HCT116 (cell line): ENCODE measurements at regions not wholly inside any gene's neighbourhood (a gene's known extent, or its start where the extent isn't known, plus 50 kb on each side); places are given as distances from the start of the nearest gene placed in this dataset.

Source experiments
- ATAC-seq: fragments of 200-7000 bp; cut with Tn5 transposase; 2 replicates; pipeline ENCODE4 v1.9.1; 2020; ENCODE audit warnings: mild to moderate bottlenecking, moderate library complexity
- BruUV-seq: library from RNA; stranded (reverse); fragments of 400-500 nt; replicated peaks from 2 replicates; lab custom pipeline; 2021; lab: Mats Ljungman, UMichigan
- CTCF ChIA-PET: fragments of 300-600 bp; sonication (Branson Sonifier 250); formaldehyde crosslinking; loops from one replicate; lab custom pipeline; 2021; ENCODE audit warnings: antibody characterized with exemption; lab: Charles Lee
- POLR2A ChIA-PET: fragments of 300-600, 350-600 bp; sonication (Branson Sonifier 250); formaldehyde crosslinking; loops from one replicate; lab custom pipeline; 2021; ENCODE audit warnings: antibody characterized with exemption; lab: Charles Lee
- RAD21 ChIA-PET, 2 experiments: fragments of 300-600 bp; sonication (Branson Sonifier 250); formaldehyde crosslinking; loops; one replicate each; lab custom pipeline; 2023; ENCODE audit warnings: low total read pairs in 2 of 2; ENCODE audit not compliant: uncharacterized antibody in 2 of 2, unreplicated experiment in 2 of 2, low non-redundant PET in 1 of 2; lab: Charles Lee
- DNase-seq: peaks from one replicate; pipeline ENCODE4 v3.0.0-alpha.2; 2010; ENCODE audit warnings: low read depth, low spot score
- H2AFZ ChIP-seq: fragments of 200-600 bp; shearing (Covaris generic), sonication (generic); 2 replicates; pipeline ENCODE4 v1.6.1; 2017; ENCODE audit warnings: low read depth, mixed run types, mixed read lengths, antibody characterized with exemption, low read length; ENCODE audit not compliant: poor library complexity, severe bottlenecking
- H3K27ac ChIP-seq: 2 replicates; pipeline ENCODE4 v1.5.1; 2012; ENCODE audit warnings: low read depth, low read length
- H3K27me3 ChIP-seq: fragments of 200-600 bp; sonication (generic); 2 replicates; pipeline ENCODE4 v1.6.1; 2016; ENCODE audit warnings: mixed run types, low read length, mixed read lengths; ENCODE audit not compliant: insufficient read depth
- H3K36me3 ChIP-seq, 2 experiments: fragments of 200-500 bp in 1 of 2; fragments of 200-600 bp in 1 of 2; sonication (Bioruptor generic) in 1 of 2; sonication (generic) in 1 of 2; 2 replicates each; pipeline versions ENCODE4 v1.5.1 to v1.6.1; 2014 to 2016; ENCODE audit warnings: low read length in 2 of 2, inconsistent platforms in 1 of 2, mixed read lengths in 1 of 2, mixed run types in 1 of 2; ENCODE audit not compliant: insufficient read depth in 2 of 2, control insufficient read depth in 1 of 2
- H3K4me1 ChIP-seq, 2 experiments: fragments of 200-600 bp in 1 of 2; sonication (generic) in 1 of 2; 2 replicates each; pipeline versions ENCODE4 v1.5.1 to v1.6.1; 2012 to 2017; ENCODE audit warnings: low read length in 2 of 2, inconsistent platforms in 1 of 2, mild to moderate bottlenecking in 1 of 2, mixed read lengths in 1 of 2, mixed run types in 1 of 2, moderate library complexity in 1 of 2; ENCODE audit not compliant: insufficient read depth in 2 of 2, control insufficient read depth in 1 of 2
- H3K4me2 ChIP-seq: fragments of 200-600 bp; sonication (generic); 2 replicates; pipeline ENCODE4 v1.6.1; 2017; ENCODE audit warnings: mixed run types, low read length, mixed read lengths
- H3K4me3 ChIP-seq, 2 experiments: fragments of 200-600 bp in 1 of 2; sonication (generic) in 1 of 2; replicated peaks in 1 of 2; 2 replicates each; pipeline ENCODE4 v1.5.1; 2011 to 2016; ENCODE audit warnings: low read length in 2 of 2, control low read depth in 1 of 2, low read depth in 1 of 2, mild to moderate bottlenecking in 1 of 2, mixed read lengths in 1 of 2, mixed run types in 1 of 2
- H3K79me2 ChIP-seq: fragments of 200-600 bp; sonication (generic); 2 replicates; pipeline ENCODE4 v1.6.1; 2017; ENCODE audit warnings: mild to moderate bottlenecking, mixed run types, low read length, moderate library complexity, mixed read lengths; ENCODE audit not compliant: insufficient read depth
- H3K9ac ChIP-seq: fragments of 200-600 bp; sonication (generic); 2 replicates; pipeline ENCODE4 v1.6.1; 2016; ENCODE audit warnings: low read length, mixed read lengths
- H3K9me2 ChIP-seq: fragments of 200-600 bp; sonication (generic), shearing (Covaris generic); 2 replicates; pipeline ENCODE4 v1.6.1; 2017; ENCODE audit warnings: mixed run types, mild to moderate bottlenecking, moderate library complexity; ENCODE audit not compliant: insufficient read depth
- H3K9me3 ChIP-seq, 2 experiments: fragments of 200-500 bp in 1 of 2; fragments of 200-600 bp in 1 of 2; sonication (Bioruptor generic) in 1 of 2; sonication (generic) in 1 of 2; 2 replicates each; pipeline ENCODE4 v1.6.1; 2014 to 2017; ENCODE audit warnings: low read length in 2 of 2, mixed read lengths in 2 of 2, inconsistent platforms in 1 of 2, low read depth in 1 of 2, mild to moderate bottlenecking in 1 of 2, mixed run types in 1 of 2, moderate library complexity in 1 of 2; ENCODE audit not compliant: control insufficient read depth in 1 of 2, insufficient read depth in 1 of 2
- H4K20me1 ChIP-seq: fragments of 200-600 bp; sonication (generic), shearing (Covaris generic); 2 replicates; pipeline ENCODE4 v1.6.1; 2017; ENCODE audit warnings: mixed run types, mild to moderate bottlenecking, moderate library complexity; ENCODE audit not compliant: insufficient read depth
- ATF3 ChIP-seq: IDR thresholded peaks from 2 replicates; pipeline ENCODE4 v1.6.1; 2012
- CEBPB ChIP-seq: IDR thresholded peaks from 2 replicates; pipeline ENCODE4 v1.6.1; 2012; ENCODE audit warnings: low read depth
- CTCF ChIP-seq, 3 experiments: fragments of 200-600 bp in 1 of 3; sonication (generic) in 1 of 3; IDR thresholded peaks in 2 of 3; conservative IDR thresholded peaks in 1 of 3; 2 replicates each; pipeline ENCODE4 v1.5.1; 2012 to 2017; ENCODE audit warnings: low read depth in 2 of 3, low read length in 2 of 3, antibody characterized with exemption in 1 of 3, borderline replicate concordance in 1 of 3, control low read depth in 1 of 3, mild to moderate bottlenecking in 1 of 3, mixed read lengths in 1 of 3, mixed run types in 1 of 3, moderate library complexity in 1 of 3; ENCODE audit not compliant: insufficient read depth in 1 of 3
- ELF1 ChIP-seq: IDR thresholded peaks from 2 replicates; pipeline ENCODE4 v1.6.1; 2012; ENCODE audit warnings: low read depth, borderline replicate concordance
- EZH2 ChIP-seq: fragments of 200-600 bp; sonication (generic); IDR thresholded peaks from 2 replicates; pipeline ENCODE4 v1.6.1; 2017; ENCODE audit warnings: antibody characterized with exemption, mixed run types
- EZH2phosphoT487 ChIP-seq: fragments of 200-600 bp; IDR thresholded peaks from 2 replicates; pipeline ENCODE4 v1.6.1; 2018; ENCODE audit warnings: antibody characterized with exemption, borderline replicate concordance
- FOSL1 ChIP-seq: IDR thresholded peaks from 2 replicates; pipeline ENCODE4 v1.6.1; 2012; ENCODE audit warnings: low read depth
- JUND ChIP-seq: IDR thresholded peaks from 2 replicates; pipeline ENCODE4 v1.6.1; 2012
- MAX ChIP-seq: IDR thresholded peaks from 2 replicates; pipeline ENCODE4 v1.6.1; 2012
- POLR2A ChIP-seq: IDR thresholded peaks from 2 replicates; pipeline ENCODE4 v1.7.0; 2011; ENCODE audit warnings: borderline replicate concordance; ENCODE audit not compliant: insufficient read depth, insufficient read length; ENCODE audit errors: extremely low read depth
- POLR2AphosphoS5 ChIP-seq: IDR thresholded peaks from 2 replicates; pipeline ENCODE4 v1.6.1; 2011; ENCODE audit warnings: mild to moderate bottlenecking, low read depth, low read length, moderate library complexity
- REST ChIP-seq: IDR thresholded peaks from 2 replicates; pipeline ENCODE4 v1.6.1; 2012; ENCODE audit warnings: low read depth
- SIN3A ChIP-seq: IDR thresholded peaks from 2 replicates; pipeline ENCODE4 v1.6.1; 2012; ENCODE audit warnings: low read depth
- SP1 ChIP-seq: IDR thresholded peaks from 2 replicates; pipeline ENCODE4 v1.6.1; 2012; ENCODE audit warnings: low read depth
- TCF7L2 ChIP-seq: IDR thresholded peaks from 2 replicates; pipeline ENCODE4 v1.7.0; 2011; ENCODE audit warnings: borderline replicate concordance, inconsistent platforms; ENCODE audit not compliant: insufficient read depth, insufficient read length; ENCODE audit errors: extremely low read depth
- ZBTB33 ChIP-seq: IDR thresholded peaks from 2 replicates; pipeline ENCODE4 v1.6.1; 2011; ENCODE audit warnings: mild to moderate bottlenecking, low read length, moderate library complexity; ENCODE audit not compliant: insufficient replicate concordance; ENCODE audit errors: extremely low read depth
- ZFX ChIP-seq: fragments of 450-650 bp; IDR thresholded peaks from 2 replicates; pipeline ENCODE4 v1.6.1; 2017
- intact Hi-C: fragments of 100-400 bp; cut with micrococcal nuclease; formaldehyde crosslinking; loops from 2 replicates; pipeline ENCODE4 v1.10.0; 2022

GRCh38 chr15:69826819-69827175 is 270.9 kb downstream of the TLE3 start:
- H3K9me2 ChIP-seq: no peaks in the 10 kb centered on the region
- no peaks in the 10 kb centered on the region for H3K9me3 ChIP-seq
- no peak overlapping the region for H3K27ac ChIP-seq
- ChIA-PET RAD21 (no interaction called here), POLR2A (no interaction called here), CTCF (no interaction called here)
- no peak overlapping the region for H3K4me2 ChIP-seq
- DNase-seq (no peak), ATAC-seq (no peak)
- no peak overlapping the region for H3K4me3 ChIP-seq
- TF ChIP-seq POLR2AphosphoS5 (no peak), ELF1 (no peak), SIN3A (no peak), CTCF (IDR thresholded peaks at IDR 0.05 in 2 of 3, conservative IDR thresholded peaks at IDR 0.05 in 1 of 3; ENCODE audit: borderline replicate concordance in 1 of 3, insufficient read depth in 1 of 3, low read depth in 2 of 3, low read length in 2 of 3) (no peak), ATF3 (no peak), POLR2A (no peak), EZH2 (no peak), ZBTB33 (no peak), MAX (no peak), REST (no peak), SP1 (no peak), EZH2phosphoT487 (no peak), JUND (no peak), FOSL1 (no peak), CEBPB (no peak), TCF7L2 (no peak), ZFX (no peak)
- intact Hi-C loops: no loop called here
- no peaks in the 10 kb centered on the region for H3K27me3 ChIP-seq
- H2AFZ ChIP-seq: no peak overlapping the region
- H3K4me1 ChIP-seq: peaks cover 4 to 10% of the 10 kb centered on the region in 2 experiments; a peak in 2 of 4 replicates
- H3K9ac ChIP-seq: no peak overlapping the region
- no peaks in the 10 kb centered on the region for H4K20me1 ChIP-seq
- H3K36me3 ChIP-seq: no peaks in the 10 kb centered on the region
- no peaks in the 10 kb centered on the region for H3K79me2 ChIP-seq
- BruUV-seq: no TSS peak
